MM.1S (cell line): ENCODE measurements at regions not wholly inside any gene's neighbourhood (a gene's known extent, or its start where the extent isn't known, plus 50 kb on each side); places are given as distances from the start of the nearest gene placed in this dataset.

Experiments used
- DNase-seq: peaks from one replicate; pipeline ENCODE4 v3.0.0-alpha.2; 2015
- H2AFZ ChIP-seq: fragments of 300-600 bp; sonication (generic); 2 replicates; pipeline ENCODE4 v1.6.0; 2016; ENCODE audit warnings: antibody characterized with exemption, low read length
- H3F3A ChIP-seq: fragments of 300-600 bp; sonication (generic); 2 replicates; pipeline ENCODE4 v1.6.1; 2016; ENCODE audit warnings: mild to moderate bottlenecking, antibody characterized with exemption, low read length, moderate library complexity, mixed read lengths; ENCODE audit not compliant: insufficient read depth
- H3K27ac ChIP-seq: fragments of 300-600 bp; sonication (generic); 2 replicates; pipeline ENCODE4 v1.5.1; 2016; ENCODE audit warnings: mild to moderate bottlenecking, low read length
- H3K27me3 ChIP-seq: fragments of 300-600 bp; sonication (generic); replicated peaks from 2 replicates; pipeline ENCODE4 v1.6.0; 2016; ENCODE audit warnings: low read length; ENCODE audit not compliant: insufficient read depth
- H3K36me3 ChIP-seq: fragments of 300-600 bp; sonication (generic); replicated peaks from 2 replicates; pipeline ENCODE4 v1.6.1; 2016; ENCODE audit warnings: mild to moderate bottlenecking, low read length, mixed read lengths; ENCODE audit not compliant: insufficient read depth
- H3K4me1 ChIP-seq: fragments of 300-600 bp; sonication (generic); 2 replicates; pipeline ENCODE4 v1.6.1; 2016; ENCODE audit warnings: low read length, mixed read lengths
- H3K4me2 ChIP-seq: fragments of 300-600 bp; sonication (generic); 2 replicates; pipeline ENCODE4 v1.6.0; 2016; ENCODE audit warnings: low read depth, low read length
- H3K4me3 ChIP-seq: fragments of 300-600 bp; sonication (generic); 2 replicates; pipeline ENCODE4 v1.5.1; 2016; ENCODE audit warnings: low read length, mixed read lengths
- H3K79me2 ChIP-seq: fragments of 300-600 bp; sonication (generic); 2 replicates; pipeline ENCODE4 v1.6.1; 2016; ENCODE audit warnings: mixed run types, low read length, mixed read lengths
- H3K9ac ChIP-seq: fragments of 300-600 bp; sonication (generic); 2 replicates; pipeline ENCODE4 v1.6.1; 2016; ENCODE audit warnings: low read length, mixed read lengths
- H3K9me2 ChIP-seq: fragments of 300-600 bp; sonication (generic); replicated peaks from 2 replicates; pipeline ENCODE4 v1.6.1; 2016; ENCODE audit warnings: mild to moderate bottlenecking, low read length, mixed read lengths; ENCODE audit not compliant: insufficient read depth
- H3K9me3 ChIP-seq: fragments of 300-600 bp; sonication (generic); replicated peaks from 2 replicates; pipeline ENCODE4 v1.6.1; 2016; ENCODE audit warnings: mild to moderate bottlenecking, low read length, mixed read lengths; ENCODE audit not compliant: insufficient read depth
- H4K20me1 ChIP-seq: fragments of 300-600 bp; sonication (generic); 2 replicates; pipeline ENCODE4 v1.6.1; 2016; ENCODE audit warnings: mild to moderate bottlenecking, low read length, moderate library complexity, mixed read lengths; ENCODE audit not compliant: insufficient read depth
- EZH2phosphoT487 ChIP-seq: fragments of 300-600 bp; sonication (generic); IDR thresholded peaks from 2 replicates; pipeline ENCODE4 v1.6.1; 2018; ENCODE audit warnings: antibody characterized with exemption, low read length

DNA sequence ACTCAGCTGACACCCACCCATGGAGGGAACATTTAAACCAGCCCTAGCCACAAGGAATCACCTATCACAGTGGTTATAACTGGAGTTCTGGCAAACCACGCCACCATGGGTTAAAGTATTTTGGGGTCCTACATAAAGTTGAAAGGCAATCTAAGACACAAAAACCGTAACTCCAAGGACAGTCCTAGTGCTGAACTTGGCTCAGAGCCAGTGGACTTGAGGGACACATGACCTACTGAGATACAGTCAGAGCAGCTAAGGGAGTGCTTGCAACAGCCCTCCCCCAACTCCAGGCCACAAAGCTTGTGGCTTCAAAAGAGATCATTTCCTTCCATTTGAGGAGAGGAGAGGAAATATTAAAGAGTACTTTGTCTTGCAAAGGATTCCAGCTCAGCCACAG is 300.5 kb downstream of the FGF13 start:
- H3K4me1 ChIP-seq, result no peaks in the 10 kb centered on the region

More for the DNA sequence above, 300.5 kb downstream of the FGF13 start:
- H3K9me2 ChIP-seq, result no peaks in the 10 kb centered on the region
- no peak overlapping the region for H3K9ac ChIP-seq
- no peak overlapping the region for H3K4me3 ChIP-seq
- H3K36me3 ChIP-seq, result no peaks in the 10 kb centered on the region
- no peak overlapping the region for H2AFZ ChIP-seq
- no peak overlapping the region for H3K4me2 ChIP-seq
- H3K79me2 ChIP-seq, result no peaks in the 10 kb centered on the region
- H3K9me3 ChIP-seq, result no peaks in the 10 kb centered on the region
- no peak overlapping the region for H3K27ac ChIP-seq
- no peaks in the 10 kb centered on the region for H3F3A ChIP-seq
- no peaks in the 10 kb centered on the region for H3K27me3 ChIP-seq
- H4K20me1 ChIP-seq, result no peaks in the 10 kb centered on the region
- no peak for TF ChIP-seq EZH2phosphoT487
- DNase-seq, result no peak
